HL-60 (cell line): ENCODE measurements at regions not wholly inside any gene's neighbourhood (a gene's known extent, or its start where the extent isn't known, plus 50 kb on each side); places are given as distances from the start of the nearest gene placed in this dataset.

Experiments used
- DNase-seq, 2 experiments: peaks; one replicate each; pipeline ENCODE4 v3.0.0-alpha.2; 2010 to 2020; ENCODE audit warnings: low read depth in 1 of 2, low spot score in 1 of 2
- H3K27ac ChIP-seq: fragments of 250-450 bp; sonication (Bioruptor Pico); replicated peaks from 2 replicates; pipeline ENCODE4 v1.5.1; 2020; ENCODE audit warnings: mild to moderate bottlenecking, moderate library complexity
- H3K27me3 ChIP-seq: fragments of 250-450 bp; sonication (Bioruptor Pico); 2 replicates; pipeline ENCODE4 v1.5.1; 2021; ENCODE audit warnings: mild to moderate bottlenecking, moderate library complexity; ENCODE audit not compliant: insufficient read depth, poor library complexity, severe bottlenecking
- H3K4me3 ChIP-seq: replicated peaks from 2 replicates; pipeline ENCODE4 v1.5.1; 2011; ENCODE audit warnings: mild to moderate bottlenecking, control low read depth, low read length; ENCODE audit not compliant: insufficient read depth
- GABPA ChIP-seq: IDR thresholded peaks from 2 replicates; pipeline ENCODE4 v1.6.1; 2012; ENCODE audit warnings: low read depth
- POLR2AphosphoS5 ChIP-seq: IDR thresholded peaks from 2 replicates; pipeline ENCODE4 v1.6.1; 2012; ENCODE audit warnings: low read depth
- SPI1 ChIP-seq: IDR thresholded peaks from 2 replicates; pipeline ENCODE4 v1.6.1; 2012; ENCODE audit warnings: low read depth, mild to moderate bottlenecking, borderline replicate concordance
- TF ChIP-seq, protein P1 (sequence below): IDR thresholded peaks from 2 replicates; pipeline ENCODE4 v1.6.1; 2012; ENCODE audit warnings: low read depth; ENCODE audit not compliant: insufficient replicate concordance
- TF ChIP-seq, protein P2 (sequence below): IDR thresholded peaks from one replicate; pipeline ENCODE4 v1.5.1; 2011; ENCODE audit warnings: low read length, control low read depth, inconsistent platforms; ENCODE audit not compliant: insufficient read depth

DNA sequence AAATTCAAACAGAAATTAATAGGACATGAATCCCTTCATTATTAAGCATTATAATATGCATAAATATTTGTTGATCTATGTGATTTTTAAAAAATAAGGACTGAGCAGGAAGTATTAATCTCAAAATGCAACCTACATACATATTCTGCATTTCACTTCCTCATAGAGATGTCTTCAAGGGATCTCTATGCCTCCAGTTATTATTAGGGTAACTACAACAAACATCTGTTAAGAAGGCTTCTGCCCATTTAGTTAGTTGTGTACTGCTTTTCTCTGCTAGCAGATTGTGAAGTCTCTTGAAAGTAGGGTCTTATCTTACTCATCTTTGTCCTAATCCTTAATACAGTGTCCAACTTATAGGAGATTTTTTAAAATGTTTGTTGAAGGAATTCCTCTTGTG, 414.1 kb downstream of the ACTL7B start:
- TF ChIP-seq, protein P1, sequence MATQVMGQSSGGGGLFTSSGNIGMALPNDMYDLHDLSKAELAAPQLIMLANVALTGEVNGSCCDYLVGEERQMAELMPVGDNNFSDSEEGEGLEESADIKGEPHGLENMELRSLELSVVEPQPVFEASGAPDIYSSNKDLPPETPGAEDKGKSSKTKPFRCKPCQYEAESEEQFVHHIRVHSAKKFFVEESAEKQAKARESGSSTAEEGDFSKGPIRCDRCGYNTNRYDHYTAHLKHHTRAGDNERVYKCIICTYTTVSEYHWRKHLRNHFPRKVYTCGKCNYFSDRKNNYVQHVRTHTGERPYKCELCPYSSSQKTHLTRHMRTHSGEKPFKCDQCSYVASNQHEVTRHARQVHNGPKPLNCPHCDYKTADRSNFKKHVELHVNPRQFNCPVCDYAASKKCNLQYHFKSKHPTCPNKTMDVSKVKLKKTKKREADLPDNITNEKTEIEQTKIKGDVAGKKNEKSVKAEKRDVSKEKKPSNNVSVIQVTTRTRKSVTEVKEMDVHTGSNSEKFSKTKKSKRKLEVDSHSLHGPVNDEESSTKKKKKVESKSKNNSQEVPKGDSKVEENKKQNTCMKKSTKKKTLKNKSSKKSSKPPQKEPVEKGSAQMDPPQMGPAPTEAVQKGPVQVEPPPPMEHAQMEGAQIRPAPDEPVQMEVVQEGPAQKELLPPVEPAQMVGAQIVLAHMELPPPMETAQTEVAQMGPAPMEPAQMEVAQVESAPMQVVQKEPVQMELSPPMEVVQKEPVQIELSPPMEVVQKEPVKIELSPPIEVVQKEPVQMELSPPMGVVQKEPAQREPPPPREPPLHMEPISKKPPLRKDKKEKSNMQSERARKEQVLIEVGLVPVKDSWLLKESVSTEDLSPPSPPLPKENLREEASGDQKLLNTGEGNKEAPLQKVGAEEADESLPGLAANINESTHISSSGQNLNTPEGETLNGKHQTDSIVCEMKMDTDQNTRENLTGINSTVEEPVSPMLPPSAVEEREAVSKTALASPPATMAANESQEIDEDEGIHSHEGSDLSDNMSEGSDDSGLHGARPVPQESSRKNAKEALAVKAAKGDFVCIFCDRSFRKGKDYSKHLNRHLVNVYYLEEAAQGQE, result no peak
- TF ChIP-seq SPI1, result peak; percentile 37; the same call in 1 of the 2 replicates
- TF ChIP-seq POLR2AphosphoS5, result no peak
- DNase-seq, result no peak
- Histone ChIP-seq H3K4me3 (no peak overlapping the region), H3K27ac (no peak overlapping the region), H3K27me3 (no peaks in the 10 kb centered on the region)

DNA sequence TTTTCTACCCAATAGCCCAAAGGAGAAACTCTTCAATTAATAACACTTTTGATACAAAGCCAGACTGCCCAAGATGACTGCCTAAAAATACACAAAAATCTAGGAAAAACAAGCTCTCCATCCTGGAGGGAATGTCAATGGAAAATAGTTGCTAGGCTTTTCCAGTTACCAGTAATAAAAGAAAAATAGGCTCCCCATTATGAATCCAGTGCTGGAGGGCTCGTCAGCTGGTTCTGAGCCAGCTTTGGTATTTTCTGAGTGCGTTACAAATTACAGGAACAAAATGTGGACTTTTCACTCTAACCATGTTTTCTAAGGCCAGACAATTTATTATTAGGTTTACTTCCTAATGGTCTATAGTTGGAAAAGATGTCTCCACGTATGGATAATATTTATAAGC, 414.5 kb downstream of the ACTL7B start:
- Histone ChIP-seq H3K4me3 (no peak overlapping the region), H3K27ac (no peak overlapping the region), H3K27me3 (no peaks in the 10 kb centered on the region)
- no peak for DNase-seq
- TF ChIP-seq, protein P1, result no peak
- no peak for TF ChIP-seq GABPA
- TF ChIP-seq SPI1, result no peak
- TF ChIP-seq, protein P2, sequence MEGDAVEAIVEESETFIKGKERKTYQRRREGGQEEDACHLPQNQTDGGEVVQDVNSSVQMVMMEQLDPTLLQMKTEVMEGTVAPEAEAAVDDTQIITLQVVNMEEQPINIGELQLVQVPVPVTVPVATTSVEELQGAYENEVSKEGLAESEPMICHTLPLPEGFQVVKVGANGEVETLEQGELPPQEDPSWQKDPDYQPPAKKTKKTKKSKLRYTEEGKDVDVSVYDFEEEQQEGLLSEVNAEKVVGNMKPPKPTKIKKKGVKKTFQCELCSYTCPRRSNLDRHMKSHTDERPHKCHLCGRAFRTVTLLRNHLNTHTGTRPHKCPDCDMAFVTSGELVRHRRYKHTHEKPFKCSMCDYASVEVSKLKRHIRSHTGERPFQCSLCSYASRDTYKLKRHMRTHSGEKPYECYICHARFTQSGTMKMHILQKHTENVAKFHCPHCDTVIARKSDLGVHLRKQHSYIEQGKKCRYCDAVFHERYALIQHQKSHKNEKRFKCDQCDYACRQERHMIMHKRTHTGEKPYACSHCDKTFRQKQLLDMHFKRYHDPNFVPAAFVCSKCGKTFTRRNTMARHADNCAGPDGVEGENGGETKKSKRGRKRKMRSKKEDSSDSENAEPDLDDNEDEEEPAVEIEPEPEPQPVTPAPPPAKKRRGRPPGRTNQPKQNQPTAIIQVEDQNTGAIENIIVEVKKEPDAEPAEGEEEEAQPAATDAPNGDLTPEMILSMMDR, result no peak
- no peak for TF ChIP-seq POLR2AphosphoS5

DNA sequence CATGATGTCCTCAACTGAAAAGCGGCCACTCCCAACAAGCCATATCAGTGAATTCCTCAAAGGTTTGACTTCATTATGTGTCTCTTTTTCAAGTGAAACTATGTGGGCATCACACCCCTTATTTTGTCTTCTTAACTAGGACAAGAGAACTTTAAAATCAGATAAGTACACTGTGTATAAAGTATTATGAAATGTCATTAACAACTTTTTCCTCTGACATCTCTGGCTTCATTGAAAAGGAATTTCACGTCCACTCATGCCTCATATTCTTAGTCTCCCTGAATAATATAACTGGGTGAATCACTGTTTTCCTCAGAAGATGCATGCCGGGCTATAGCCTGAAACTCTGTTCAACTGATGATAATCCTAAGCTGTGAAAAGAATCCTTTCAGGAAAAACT, 415.8 kb downstream of the ACTL7B start:
- DNase-seq, result no peak
- H3K27ac ChIP-seq, result no peak overlapping the region
- H3K4me3 ChIP-seq, result no peak overlapping the region
- no peak for TF ChIP-seq GABPA
- H3K27me3 ChIP-seq, result no peaks in the 10 kb centered on the region

DNA sequence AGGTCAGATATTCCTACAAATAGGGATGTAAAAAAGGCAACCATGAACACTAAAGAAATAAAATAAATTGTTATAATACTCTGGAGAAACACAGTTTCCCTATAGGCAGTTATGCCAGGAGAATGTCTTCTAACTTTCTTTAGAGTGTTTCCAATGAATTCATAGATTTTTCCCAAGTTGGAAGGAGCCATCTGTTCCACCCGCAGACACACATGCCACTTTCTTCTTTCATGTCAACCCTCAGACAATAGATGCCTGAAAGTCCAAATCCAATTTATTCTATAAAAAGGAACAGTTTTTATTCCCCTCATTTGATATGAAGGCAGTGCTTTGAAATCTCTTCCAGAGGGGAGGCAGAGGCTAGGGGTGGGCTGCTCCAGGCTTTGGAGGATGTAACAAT, 418.1 kb downstream of the ACTL7B start:
- Histone ChIP-seq H3K27me3 (no peaks in the 10 kb centered on the region), H3K4me3 (no peak overlapping the region), H3K27ac (no peak overlapping the region)
- TF ChIP-seq, protein P2, result no peak
- TF ChIP-seq GABPA, result no peak
- TF ChIP-seq, protein P1, result no peak
- no peak for TF ChIP-seq POLR2AphosphoS5
- TF ChIP-seq SPI1, result no peak
- no peak for DNase-seq
